ENCODE measurements at regions not wholly inside any gene's neighbourhood (a gene's known extent, or its start where the extent isn't known, plus 50 kb on each side); places are given as distances from the start of the nearest gene placed in this dataset.

- TF ChIP-seq CTCF (IDR thresholded peaks at IDR 0.05) = no peak
These were observed 447.0 kb upstream of the PKN2 start for GRCh38 chr1:88237058-88237457.

- peak; percentile 41; the same call in 1 of the 2 replicates for TF ChIP-seq CTCF (IDR thresholded peaks at IDR 0.05)
These were observed 444.9 kb upstream of the PKN2 start for GRCh38 chr1:88239205-88239604.

- no peak for TF ChIP-seq CTCF (IDR thresholded peaks at IDR 0.05)
These were observed 436.4 kb upstream of the PKN2 start for GRCh38 chr1:88247666-88248065.

- no peak for TF ChIP-seq CTCF (IDR thresholded peaks at IDR 0.05)
These were observed 433.2 kb upstream of the PKN2 start for GRCh38 chr1:88250915-88251314.

GRCh38 chr1:88252745-88253144 lies 431.3 kb upstream of the PKN2 start:
- no peak for TF ChIP-seq CTCF (IDR thresholded peaks at IDR 0.05)

GRCh38 chr1:88265606-88266005 lies 418.5 kb upstream of the PKN2 start:
- no peak for TF ChIP-seq CTCF (IDR thresholded peaks at IDR 0.05)

- no peak for TF ChIP-seq CTCF (IDR thresholded peaks at IDR 0.05)
These were observed 418.0 kb upstream of the PKN2 start for GRCh38 chr1:88266051-88266450.

- no peak for TF ChIP-seq CTCF (IDR thresholded peaks at IDR 0.05)
These were observed 411.9 kb upstream of the PKN2 start for GRCh38 chr1:88272216-88272615.
